Right renal cortex interstitium (tissue), 3 donors: ENCODE measurements at regions not wholly inside any gene's neighbourhood (a gene's known extent, or its start where the extent isn't known, plus 50 kb on each side); places are given as distances from the start of the nearest gene placed in this dataset.
"Not testable (repeated sequence)": the region's sequence is repeated elsewhere in the genome, so short reads cannot be mapped to it uniquely, and the experiment has no call there.

ENCODE experiments used
- DNase-seq, 3 donors: peaks; one replicate each; pipeline ENCODE4 v3.0.0-alpha.2; 2013; ENCODE audit warnings: low read depth in 3 of 3, low spot score in 2 of 3

- DNase-seq: not testable (repeated sequence)
Observed at GRCh38 chr7:65613644-65614289, 240.1 kb downstream of the ZNF92 start.

GRCh38 chr7:65616111-65616510 lies 242.5 kb downstream of the ZNF92 start:
- not testable (repeated sequence) for DNase-seq

DNA sequence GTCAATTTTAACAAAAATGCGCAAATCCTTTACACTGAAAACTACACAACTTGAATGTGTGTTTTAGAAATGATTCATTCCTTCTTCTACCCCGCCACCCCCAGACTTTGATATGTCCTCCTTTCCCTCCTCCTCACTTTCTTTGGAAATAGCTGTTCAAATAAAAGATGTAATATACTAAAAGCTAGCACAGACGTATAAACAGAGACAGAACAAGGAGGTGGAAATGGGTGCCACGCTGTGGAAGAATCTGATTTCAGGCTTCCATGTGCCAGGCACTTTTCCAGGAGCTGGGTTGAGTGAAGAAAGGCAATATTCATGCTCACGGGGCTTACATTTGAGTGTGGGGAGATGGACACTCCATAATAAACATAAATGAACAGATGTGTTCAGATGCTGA lies 246.6 kb downstream of the ZNF92 start:
- not testable (repeated sequence) for DNase-seq

DNA sequence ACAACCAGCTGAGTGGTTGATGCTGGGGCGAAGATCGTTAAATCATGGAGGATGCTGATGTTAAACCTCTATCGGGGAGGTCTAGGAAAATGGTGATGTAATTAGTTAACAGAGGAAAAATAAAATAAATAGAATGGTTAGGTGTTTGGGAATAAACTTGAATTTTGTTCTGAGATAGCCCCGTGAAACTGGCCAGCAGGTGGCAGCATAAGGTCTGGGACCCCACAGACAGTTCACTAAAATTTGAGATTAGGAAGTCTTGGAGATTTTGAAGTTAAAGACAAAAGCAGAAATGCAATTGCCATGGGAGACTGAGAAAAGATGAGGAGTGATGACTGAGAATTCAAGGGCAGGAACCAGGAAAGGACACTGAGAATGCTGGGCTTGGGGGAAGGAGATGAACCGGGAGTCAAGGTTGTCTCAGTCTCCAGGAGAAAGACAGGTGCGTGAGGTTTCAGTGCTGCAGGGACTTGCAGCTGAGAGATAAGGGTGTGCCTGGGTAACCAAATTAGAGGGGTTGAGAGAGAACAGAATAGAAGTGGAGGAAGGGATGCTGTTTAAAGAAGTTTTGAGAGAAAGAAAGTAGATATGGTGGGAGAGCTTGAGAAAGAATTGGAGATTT lies 248.0 kb downstream of the ZNF92 start:
- not testable (repeated sequence) for DNase-seq

- not testable (repeated sequence) for DNase-seq
Observed at GRCh38 chr7:65631236-65631635, 241.6 kb upstream of the VKORC1L1 start.

- not testable (repeated sequence) for DNase-seq
Observed at GRCh38 chr7:65633587-65634404, 239.1 kb upstream of the VKORC1L1 start.

DNA sequence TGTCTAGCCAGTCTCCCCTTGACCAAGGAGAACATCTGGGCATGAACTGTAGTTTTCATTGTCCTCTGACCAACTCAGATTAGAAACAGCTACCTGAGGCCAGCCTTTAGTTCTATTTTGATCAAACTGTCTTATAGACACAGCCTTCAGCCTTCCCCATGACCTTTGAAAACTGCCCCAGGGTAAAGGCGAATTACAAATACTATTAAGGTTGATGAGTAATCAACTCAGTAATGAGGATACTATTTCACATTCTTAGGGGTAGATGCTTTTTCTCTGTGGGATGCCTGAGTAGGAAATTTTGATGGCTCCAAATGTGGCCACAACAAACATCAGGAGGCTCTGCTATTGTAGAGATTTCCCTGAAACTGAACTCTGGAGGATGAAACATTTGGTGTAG lies 234.0 kb upstream of the VKORC1L1 start:
- DNase-seq: not testable (repeated sequence)

- DNase-seq: not testable (repeated sequence)
Observed at GRCh38 chr7:65639717-65640116, 233.2 kb upstream of the VKORC1L1 start.

GRCh38 chr7:65643498-65643897 lies 229.4 kb upstream of the VKORC1L1 start:
- DNase-seq: not testable (repeated sequence)

- DNase-seq: not testable (repeated sequence)
Observed at GRCh38 chr7:65647153-65647964, 225.5 kb upstream of the VKORC1L1 start.

DNA sequence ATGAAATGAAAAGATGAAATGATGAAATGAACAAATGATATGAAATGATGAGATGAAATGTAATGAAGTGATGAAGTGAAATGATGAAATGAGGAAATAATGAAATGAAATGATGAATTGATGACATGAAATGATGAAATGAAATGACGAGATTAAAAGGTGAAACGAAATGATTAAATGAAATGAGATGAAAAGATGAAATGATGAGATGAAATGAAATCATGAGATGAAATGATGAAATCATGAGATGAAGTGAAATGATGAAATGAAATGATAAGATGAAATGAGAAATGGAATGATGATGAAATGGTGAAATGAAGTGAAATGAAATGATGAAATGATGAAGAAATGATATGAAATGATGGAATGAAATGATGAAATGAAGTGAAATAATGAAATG lies 221.7 kb upstream of the VKORC1L1 start:
- not testable (repeated sequence) for DNase-seq

GRCh38 chr7:65651826-65652592 lies 220.9 kb upstream of the VKORC1L1 start:
- DNase-seq: not testable (repeated sequence)

DNA sequence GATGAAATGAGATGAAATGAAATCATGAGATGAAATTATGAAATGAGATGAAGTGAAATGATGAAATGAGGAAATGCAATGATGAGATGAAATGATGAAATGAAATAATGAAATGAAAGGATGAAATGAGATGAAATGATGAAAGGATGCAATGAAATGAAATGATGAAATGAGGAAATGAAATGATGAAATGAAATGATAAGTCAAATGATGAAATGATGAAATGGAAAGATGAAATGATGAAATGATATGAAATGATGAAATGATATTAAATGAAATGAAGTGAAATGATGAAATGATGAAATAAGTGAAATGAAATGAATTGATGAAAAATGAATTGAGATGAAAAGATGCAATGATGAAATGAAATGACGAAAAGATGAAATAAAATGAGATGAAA lies 220.2 kb upstream of the VKORC1L1 start:
- not testable (repeated sequence) for DNase-seq

DNA sequence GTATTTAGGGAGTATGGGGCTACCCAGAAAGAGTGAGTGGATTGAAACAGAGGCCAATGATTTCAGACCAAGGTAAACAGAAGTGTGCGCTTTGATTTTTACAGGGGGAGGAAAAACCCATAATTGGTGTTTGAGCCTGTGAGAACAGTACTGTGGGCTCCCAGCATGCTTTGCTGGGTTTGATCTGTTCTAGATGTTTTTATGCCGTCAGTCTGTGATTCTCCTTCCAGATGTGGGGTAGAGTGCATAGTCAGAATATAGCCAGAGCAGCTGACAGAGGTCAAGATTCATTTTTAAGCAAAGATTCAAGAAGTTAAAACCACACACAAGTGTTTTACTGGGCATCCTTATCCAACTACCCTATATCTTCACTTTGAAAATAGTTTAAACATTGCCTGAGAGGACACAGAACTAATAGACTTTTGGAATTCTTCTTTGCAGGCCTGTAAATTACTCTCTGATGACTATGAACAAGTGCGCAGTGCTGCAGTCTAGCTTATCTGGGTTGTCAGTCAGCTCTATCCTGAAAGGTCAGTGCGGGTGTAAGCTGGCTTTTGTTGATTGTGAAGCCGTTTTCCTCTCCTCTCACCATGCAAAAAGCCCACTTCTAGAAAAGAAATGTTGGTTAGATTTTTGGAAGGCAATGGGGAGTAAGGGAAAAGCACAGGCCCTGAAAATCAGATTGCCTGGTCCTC lies 216.2 kb upstream of the VKORC1L1 start:
- DNase-seq: not testable (repeated sequence)

DNA sequence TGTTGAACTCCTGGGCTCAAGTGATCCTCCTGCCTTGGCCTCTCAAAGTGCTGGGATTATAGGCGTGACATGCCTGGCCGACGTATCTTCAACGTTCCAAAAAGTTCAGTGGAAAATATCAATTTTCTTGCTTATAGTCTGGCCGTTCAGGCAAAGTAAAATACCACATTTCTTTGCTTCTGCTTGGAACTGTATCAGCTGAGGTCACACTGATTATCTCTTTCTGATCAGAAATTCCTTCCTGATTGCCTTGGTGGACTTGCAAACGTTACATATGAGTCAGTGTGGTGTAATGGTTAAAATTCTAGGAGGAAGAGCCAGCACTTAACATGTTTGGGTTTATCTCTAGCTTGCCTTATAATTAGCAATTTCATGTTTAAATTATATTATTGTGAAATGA lies 189.5 kb upstream of the VKORC1L1 start:
- DNase-seq: not testable (repeated sequence)

DNA sequence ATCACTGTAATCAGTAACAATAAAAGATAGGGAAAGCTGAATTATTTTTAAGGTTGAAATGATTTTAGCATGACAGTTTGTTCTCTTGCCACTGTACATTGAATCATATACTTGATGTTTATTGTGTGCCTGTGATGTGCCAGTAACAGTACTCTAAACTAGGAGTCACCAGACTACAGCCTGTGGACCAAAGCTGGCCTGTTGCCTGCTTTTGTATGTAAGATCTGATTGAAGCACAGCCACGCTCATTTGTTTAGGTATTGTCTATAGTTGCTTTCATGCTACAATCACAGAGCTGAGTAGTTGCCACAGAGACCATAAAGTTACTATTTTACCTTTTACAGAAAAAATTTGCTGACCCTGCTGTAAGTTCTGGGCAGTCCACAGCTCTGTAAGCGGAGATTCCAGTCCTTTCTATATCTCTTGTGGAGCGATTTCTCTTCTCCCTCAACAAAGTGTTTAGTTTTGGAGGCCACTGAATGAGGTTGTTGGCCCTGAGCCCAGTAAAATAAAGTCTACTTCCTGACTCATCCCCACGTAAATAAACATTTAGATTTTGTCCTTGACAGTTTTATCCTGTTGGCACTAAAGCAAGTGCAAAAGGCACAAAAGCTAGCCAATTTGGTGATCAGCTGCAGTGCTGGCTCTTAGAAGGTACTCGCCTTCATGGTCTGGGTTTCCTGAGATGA lies 173.7 kb upstream of the VKORC1L1 start:
- not testable (repeated sequence) for DNase-seq

GRCh38 chr7:65699715-65700356 lies 173.0 kb upstream of the VKORC1L1 start:
- DNase-seq: not testable (repeated sequence)

DNA sequence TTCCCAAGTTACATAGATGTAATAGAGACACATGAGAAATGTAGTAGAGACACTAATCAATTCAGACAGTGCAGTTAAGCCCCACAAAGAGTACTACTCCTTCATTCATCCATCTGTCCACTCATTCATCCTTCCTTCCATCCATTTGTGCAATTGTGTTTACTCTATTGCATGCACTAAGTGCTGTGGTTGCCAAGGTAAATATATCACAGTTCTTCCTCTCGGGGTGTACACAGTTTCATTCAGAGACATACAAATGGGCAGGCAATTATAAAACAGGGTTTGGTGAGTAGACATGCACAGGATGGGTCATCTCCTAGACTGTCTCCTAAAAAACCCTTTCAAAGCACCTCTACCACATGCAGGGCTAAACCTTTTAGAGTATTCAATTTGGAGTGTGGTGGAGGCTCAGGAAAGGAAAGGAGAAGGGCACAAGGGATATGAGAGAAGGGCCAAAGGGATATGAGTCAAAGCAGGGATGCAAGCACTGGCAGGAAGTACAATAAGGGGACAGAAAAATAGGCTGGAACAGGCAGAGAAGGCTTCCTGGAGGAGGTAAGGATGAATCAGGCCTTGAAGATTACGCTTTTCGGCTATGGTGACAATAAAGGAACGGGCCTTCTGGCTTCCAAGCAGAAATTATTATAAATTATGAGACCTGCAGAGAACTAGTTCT lies 153.6 kb upstream of the VKORC1L1 start:
- not testable (repeated sequence) for DNase-seq
